Small intestine (tissue), 7 donors: ENCODE measurements at regions not wholly inside any gene's neighbourhood (a gene's known extent, or its start where the extent isn't known, plus 50 kb on each side); places are given as distances from the start of the nearest gene placed in this dataset.
"Not testable (repeated sequence)": the region's sequence is repeated elsewhere in the genome, so short reads cannot be mapped to it uniquely, and the experiment has no call there.

Experiments used
- DNase-seq, 2 donors: peaks; one replicate each; pipeline versions ENCODE4 v3.0.0 to v3.0.0-alpha.2; 2013
- FAIRE-seq: peaks from 2 replicates; lab custom pipeline; 2012; peaks lifted over from hg19 to GRCh38; lab: Jason Lieb, UNC
- H3K27ac ChIP-seq, 3 donors: one replicate each; pipeline ENCODE4 v1.5.1; 2013; ENCODE audit warnings: low read length in 2 of 3, mild to moderate bottlenecking in 2 of 3, control low read depth in 1 of 3, inconsistent platforms in 1 of 3, low read depth in 1 of 3, moderate library complexity in 1 of 3
- H3K27me3 ChIP-seq, 3 donors: one replicate each; pipeline ENCODE4 v1.6.1; 2013; ENCODE audit warnings: low read length in 3 of 3, inconsistent platforms in 1 of 3; ENCODE audit not compliant: control insufficient read depth in 3 of 3, insufficient read depth in 3 of 3
- H3K36me3 ChIP-seq, 3 donors: one replicate each; pipeline ENCODE4 v1.6.1; 2013; ENCODE audit warnings: low read length in 3 of 3, inconsistent platforms in 1 of 3, low read depth in 1 of 3, mild to moderate bottlenecking in 1 of 3, moderate library complexity in 1 of 3; ENCODE audit not compliant: control insufficient read depth in 3 of 3, insufficient read depth in 2 of 3
- H3K4me1 ChIP-seq, 3 donors: one replicate each; pipeline ENCODE4 v1.6.1; 2013; ENCODE audit warnings: low read length in 2 of 3, inconsistent platforms in 1 of 3, low read depth in 1 of 3, mild to moderate bottlenecking in 1 of 3, moderate library complexity in 1 of 3; ENCODE audit not compliant: control insufficient read depth in 3 of 3, insufficient read depth in 2 of 3
- H3K4me3 ChIP-seq, 3 donors: one replicate each; pipeline ENCODE4 v1.5.1; 2013; ENCODE audit warnings: low read length in 3 of 3, control low read depth in 1 of 3, inconsistent platforms in 1 of 3, low read depth in 1 of 3, mild to moderate bottlenecking in 1 of 3, moderate library complexity in 1 of 3
- H3K9me3 ChIP-seq, 2 donors: one replicate each; pipeline ENCODE4 v1.6.1; 2013; ENCODE audit warnings: low read depth in 1 of 2, low read length in 1 of 2; ENCODE audit not compliant: control insufficient read depth in 2 of 2, insufficient read depth in 1 of 2
- WGBS, 3 donors: extraction: QIAGEN DNeasy Blood & Tissue Kit; methylation state at CpG; one replicate each; pipeline ENCODE4 v1.1.7; 2013; 5-methylcytosine and 5-hydroxymethylcytosine counted together
- donor health status: healthy with polysubstance abuse.
- donor health status: control.
- donor health status: control.
- donor health status: Bipolar disorder and iron deficiency.
- donor health status: healthy.

GRCh38 chr12:75742961-75743360 lies 231.6 kb upstream of the KRR1 start:
- DNase-seq (no peak), FAIRE-seq (no peak)
- 81 to 87% (median 86%) methylated on average over 1 of the region's 1 CpG for WGBS, 3 donors
- Histone ChIP-seq H3K4me3 (no peak overlapping the region), H3K36me3 (no peaks in the 10 kb centered on the region), H3K27me3 (no peaks in the 10 kb centered on the region), H3K9me3 (no peaks in the 10 kb centered on the region), H3K27ac (no peak overlapping the region), H3K4me1 (no peaks in the 10 kb centered on the region)

DNA sequence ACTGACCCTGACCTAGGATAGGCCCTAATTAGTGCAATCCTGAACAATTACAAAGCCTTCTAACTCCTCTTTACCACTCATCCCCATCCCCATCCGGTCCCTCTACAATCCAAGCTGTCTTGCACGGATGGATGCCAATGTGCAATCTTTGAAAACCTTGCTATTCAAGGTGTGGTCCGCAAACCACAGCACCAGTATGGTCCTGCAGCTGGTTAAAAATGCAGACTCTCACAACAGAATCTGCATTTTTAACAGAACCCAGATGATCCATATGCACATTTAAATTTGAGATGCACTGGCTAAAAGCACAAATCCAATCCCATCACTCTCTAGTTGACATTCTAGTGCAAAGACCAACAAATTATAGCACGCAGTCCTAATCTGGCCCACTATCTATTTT lies 230.6 kb upstream of the KRR1 start:
- H3K27me3 ChIP-seq, result no peaks in the 10 kb centered on the region
- no peak for FAIRE-seq
- no peaks in the 10 kb centered on the region for H3K4me1 ChIP-seq
- no peak overlapping the region for H3K27ac ChIP-seq
- 92 to 97% (median 95%) methylated on average over 4 of the region's 4 CpGs for WGBS, 3 donors
- H3K9me3 ChIP-seq, result no peaks in the 10 kb centered on the region
- DNase-seq, result no peak
- H3K36me3 ChIP-seq, result no peaks in the 10 kb centered on the region
- H3K4me3 ChIP-seq, result no peak overlapping the region

GRCh38 chr12:75739912-75740311 lies 228.5 kb upstream of the KRR1 start:
- FAIRE-seq (no peak), DNase-seq (no peak)
- H3K9me3 ChIP-seq, result no peaks in the 10 kb centered on the region
- no peaks in the 10 kb centered on the region for H3K36me3 ChIP-seq
- no peaks in the 10 kb centered on the region for H3K27me3 ChIP-seq
- no peaks in the 10 kb centered on the region for H3K4me1 ChIP-seq
- H3K27ac ChIP-seq, result no peak overlapping the region
- 82 to 90% (median 89%) methylated on average over 1 of the region's 1 CpG for WGBS, 3 donors
- H3K4me3 ChIP-seq, result no peak overlapping the region

- FAIRE-seq, H3K4me1 ChIP-seq, H3K36me3 ChIP-seq, H3K9me3 ChIP-seq, H3K27me3 ChIP-seq, H3K27ac ChIP-seq, H3K4me3 ChIP-seq, DNase-seq: not testable (repeated sequence)
- 90 to 98% (median 97%) methylated on average over 2 of the region's 2 CpGs for WGBS, 3 donors
These were observed 227.7 kb upstream of the KRR1 start for GRCh38 chr12:75739098-75739497.

- Histone ChIP-seq H3K4me3 (no peak overlapping the region), H3K4me1 (no peaks in the 10 kb centered on the region), H3K36me3 (no peaks in the 10 kb centered on the region), H3K9me3 (no peaks in the 10 kb centered on the region), H3K27ac (no peak overlapping the region), H3K27me3 (no peaks in the 10 kb centered on the region)
- FAIRE-seq (no peak), DNase-seq (no peak)
- 49 to 57% (median 52%) methylated on average over 2 of the region's 2 CpGs for WGBS, 3 donors
These were observed 227.1 kb upstream of the KRR1 start for GRCh38 chr12:75738486-75738885.

DNA sequence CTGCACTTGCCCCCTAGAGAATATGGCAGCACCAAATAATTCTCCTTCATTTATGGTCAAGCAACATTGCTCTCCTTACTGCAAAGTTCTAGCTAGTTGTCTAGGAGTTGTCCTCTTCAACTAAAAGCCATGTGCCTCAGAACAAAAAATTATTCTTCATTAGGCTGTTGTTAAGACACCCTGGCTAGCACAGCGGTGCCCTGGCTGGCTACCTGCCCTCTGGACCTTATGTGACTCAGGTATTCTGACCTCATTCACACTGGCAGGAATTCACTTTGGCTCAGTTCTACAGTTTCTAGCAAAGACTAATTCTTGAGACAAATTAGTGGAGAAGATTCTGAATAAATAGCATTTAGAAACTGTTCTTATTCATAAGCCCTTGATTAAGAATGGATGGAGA lies 224.4 kb upstream of the KRR1 start:
- DNase-seq (no peak), FAIRE-seq (no peak)
- Histone ChIP-seq H3K9me3 (no peaks in the 10 kb centered on the region), H3K4me1 (no peaks in the 10 kb centered on the region), H3K36me3 (no peaks in the 10 kb centered on the region), H3K27me3 (no peaks in the 10 kb centered on the region), H3K4me3 (no peak overlapping the region), H3K27ac (no peak overlapping the region)
- 25 to 71% (median 61%) methylated on average over 1 of the region's 1 CpG for WGBS, 3 donors

DNA sequence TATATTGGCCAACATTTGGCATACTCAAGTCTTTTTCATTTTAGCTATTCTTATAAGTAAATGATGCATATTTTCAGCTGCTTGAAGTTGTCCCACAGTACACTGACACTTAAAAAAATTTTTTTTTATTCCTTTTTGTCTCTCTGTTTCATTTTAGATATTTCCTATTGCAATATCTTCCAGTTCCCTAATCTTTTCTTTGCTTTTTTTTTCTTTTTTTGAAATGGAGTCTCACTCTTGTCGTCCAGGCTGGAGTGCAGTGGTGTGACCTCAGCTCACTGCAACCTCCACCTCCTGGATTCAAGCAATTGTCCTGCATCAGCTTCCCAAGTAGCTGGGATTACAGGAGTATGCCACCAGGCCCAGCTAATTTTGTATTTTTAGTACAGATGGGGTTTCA lies 217.4 kb upstream of the KRR1 start:
- H3K27me3 ChIP-seq, result no peaks in the 10 kb centered on the region
- H3K9me3 ChIP-seq, result no peaks in the 10 kb centered on the region
- no peaks in the 10 kb centered on the region for H3K36me3 ChIP-seq
- WGBS, 3 donors, result 85 to 90% (median 88%) methylated on average over 1 of the region's 1 CpG
- no peak overlapping the region for H3K27ac ChIP-seq
- no peak for DNase-seq
- no peak for FAIRE-seq
- no peaks in the 10 kb centered on the region for H3K4me1 ChIP-seq
- H3K4me3 ChIP-seq, result no peak overlapping the region

DNA sequence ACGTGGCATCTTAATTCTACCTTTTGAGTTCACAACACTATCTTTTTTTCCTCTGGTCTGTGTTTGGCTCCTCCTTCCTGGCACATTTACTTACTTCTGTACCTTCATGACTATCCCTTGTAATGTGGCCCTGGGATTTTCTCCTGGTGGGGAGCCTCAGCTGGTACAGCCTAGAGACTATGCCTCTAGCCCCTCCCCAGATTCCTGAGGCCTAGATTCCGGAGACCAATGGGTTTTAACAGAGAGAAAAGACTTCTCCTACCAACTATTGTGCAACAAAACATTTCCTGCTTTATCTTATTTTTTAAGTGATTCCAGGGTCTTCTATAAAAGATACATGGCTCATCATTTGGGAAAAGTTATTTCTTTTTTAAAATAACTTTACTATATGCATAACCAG lies 216.2 kb upstream of the KRR1 start:
- no peak for FAIRE-seq
- no peak for DNase-seq
- Histone ChIP-seq H3K27me3 (no peaks in the 10 kb centered on the region), H3K36me3 (no peaks in the 10 kb centered on the region), H3K4me1 (peaks cover 0 to 8% (median 0%) of the 10 kb centered on the region in 3 donors), H3K9me3 (no peaks in the 10 kb centered on the region), H3K27ac (no peak overlapping the region), H3K4me3 (no peak overlapping the region)
- WGBS, 3 donors, result 55 to 70% (median 62%) methylated on average over 2 of the region's 2 CpGs

DNA sequence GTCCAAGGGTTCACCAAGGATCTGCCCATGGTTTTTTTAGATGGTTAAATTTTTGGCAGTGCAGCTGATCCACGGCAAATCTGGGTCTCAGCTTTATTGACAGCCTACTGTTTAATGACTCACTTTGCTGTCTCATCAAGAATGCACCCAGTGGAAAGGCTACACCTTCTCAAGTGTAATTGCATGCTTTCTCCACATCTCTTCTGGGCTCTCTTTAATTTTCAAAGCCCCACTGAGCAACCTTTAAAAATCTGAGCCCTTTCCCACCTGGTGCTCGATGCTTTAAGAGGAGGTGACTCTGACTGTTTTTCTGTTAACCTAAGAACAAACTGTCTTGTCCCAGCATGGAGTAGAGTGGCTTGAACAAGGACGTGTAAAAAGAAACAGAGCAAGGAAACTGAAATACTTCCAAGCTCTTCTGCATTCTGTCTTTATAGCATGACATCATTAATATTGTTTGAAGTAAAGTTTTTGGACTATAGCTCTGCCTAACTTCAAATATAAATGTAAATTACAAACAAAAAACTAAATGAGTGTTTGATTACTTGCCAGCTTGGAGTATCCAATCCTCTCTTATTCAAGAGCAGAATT lies 214.2 kb upstream of the KRR1 start:
- WGBS, 3 donors, result 49 to 67% (median 60%) methylated on average over 3 of the region's 3 CpGs
- no peak overlapping the region for H3K27ac ChIP-seq
- FAIRE-seq, result no peak

More for the DNA sequence above, 214.2 kb upstream of the KRR1 start:
- Histone ChIP-seq H3K4me3 (no peak overlapping the region), H3K4me1 (peaks cover 0 to 18% (median 4%) of the 10 kb centered on the region in 3 donors), H3K9me3 (no peaks in the 10 kb centered on the region), H3K27me3 (no peaks in the 10 kb centered on the region), H3K36me3 (no peaks in the 10 kb centered on the region)
- DNase-seq, result no peak
